ENCODE measurements at regions not wholly inside any gene's neighbourhood (a gene's known extent, or its start where the extent isn't known, plus 50 kb on each side); places are given as distances from the start of the nearest gene placed in this dataset.

DNA sequence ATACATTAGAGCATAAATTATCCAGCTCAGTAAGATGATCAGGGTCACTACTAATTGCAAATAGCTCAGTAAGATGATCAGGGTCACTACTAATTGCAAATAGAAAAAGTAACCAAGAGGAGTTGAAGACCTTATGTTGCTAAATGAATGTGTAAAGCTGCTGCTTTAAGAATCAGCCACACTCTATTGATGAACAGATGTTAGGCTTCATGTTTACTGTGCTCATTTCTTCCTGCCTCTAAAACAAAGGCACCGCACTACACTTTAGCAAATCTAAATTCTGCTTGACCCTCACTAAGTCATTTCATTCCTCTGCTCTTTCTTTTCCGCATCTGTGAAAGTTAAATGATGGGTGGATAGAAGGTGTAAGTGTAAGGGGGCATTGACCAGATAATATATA, 92.6 kb upstream of the PLSCR4 start:
- TF ChIP-seq POLR2A (IDR thresholded peaks at IDR 0.05; ENCODE audit: low read length), result no peak
- no peak for TF ChIP-seq GATA1 (IDR thresholded peaks at IDR 0.05; ENCODE audit: low read depth, low read length)
